ENCODE measurements at regions not wholly inside any gene's neighbourhood (a gene's known extent, or its start where the extent isn't known, plus 50 kb on each side); places are given as distances from the start of the nearest gene placed in this dataset.

GRCh38 chr3:31186041-31186440 lies 291.6 kb upstream of the GADL1 start:
- TF ChIP-seq EP300 (IDR thresholded peaks at IDR 0.05) = no peak
- no peak for TF ChIP-seq CTCF (IDR thresholded peaks at IDR 0.05)
